Fibroblast of mammary gland (primary cell): ENCODE measurements at regions not wholly inside any gene's neighbourhood (a gene's known extent, or its start where the extent isn't known, plus 50 kb on each side); places are given as distances from the start of the nearest gene placed in this dataset.

Experiments
- DNase-seq: peaks from one replicate; pipeline ENCODE4 v3.0.0-alpha.2; 2010; ENCODE audit warnings: low read depth
- H3K4me3 ChIP-seq: 2 replicates; pipeline ENCODE4 v1.5.1; 2011; ENCODE audit warnings: low read depth, mild to moderate bottlenecking, low read length, moderate library complexity; ENCODE audit not compliant: control insufficient read depth
- TF ChIP-seq, protein P1 (sequence below): conservative IDR thresholded peaks from 2 replicates; pipeline ENCODE4 v1.5.1; 2011; ENCODE audit warnings: low read depth, low read length, inconsistent platforms; ENCODE audit not compliant: control insufficient read depth, insufficient read depth

DNA sequence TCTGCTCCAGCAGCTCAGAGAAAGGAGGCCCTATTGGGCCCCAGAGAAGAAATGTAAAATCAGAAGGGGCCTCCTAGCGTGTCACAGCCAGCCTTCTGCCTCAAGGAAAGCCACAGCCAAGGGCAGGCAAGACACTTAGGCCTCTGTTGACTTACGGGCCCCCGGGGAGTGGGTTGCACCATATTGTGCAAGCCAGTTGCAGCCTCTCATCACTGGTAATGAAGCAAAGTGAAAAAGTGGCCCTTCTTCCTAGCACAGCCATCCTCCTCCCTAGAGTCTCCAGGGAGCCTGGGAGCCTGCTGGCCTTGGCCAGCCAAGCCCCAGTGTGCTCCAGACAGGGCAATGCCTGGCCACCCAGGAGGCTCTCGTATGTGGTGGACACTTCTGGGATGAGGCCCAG lies 56.2 kb upstream of the GDF10 start:
- TF ChIP-seq, protein P1, sequence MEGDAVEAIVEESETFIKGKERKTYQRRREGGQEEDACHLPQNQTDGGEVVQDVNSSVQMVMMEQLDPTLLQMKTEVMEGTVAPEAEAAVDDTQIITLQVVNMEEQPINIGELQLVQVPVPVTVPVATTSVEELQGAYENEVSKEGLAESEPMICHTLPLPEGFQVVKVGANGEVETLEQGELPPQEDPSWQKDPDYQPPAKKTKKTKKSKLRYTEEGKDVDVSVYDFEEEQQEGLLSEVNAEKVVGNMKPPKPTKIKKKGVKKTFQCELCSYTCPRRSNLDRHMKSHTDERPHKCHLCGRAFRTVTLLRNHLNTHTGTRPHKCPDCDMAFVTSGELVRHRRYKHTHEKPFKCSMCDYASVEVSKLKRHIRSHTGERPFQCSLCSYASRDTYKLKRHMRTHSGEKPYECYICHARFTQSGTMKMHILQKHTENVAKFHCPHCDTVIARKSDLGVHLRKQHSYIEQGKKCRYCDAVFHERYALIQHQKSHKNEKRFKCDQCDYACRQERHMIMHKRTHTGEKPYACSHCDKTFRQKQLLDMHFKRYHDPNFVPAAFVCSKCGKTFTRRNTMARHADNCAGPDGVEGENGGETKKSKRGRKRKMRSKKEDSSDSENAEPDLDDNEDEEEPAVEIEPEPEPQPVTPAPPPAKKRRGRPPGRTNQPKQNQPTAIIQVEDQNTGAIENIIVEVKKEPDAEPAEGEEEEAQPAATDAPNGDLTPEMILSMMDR = no peak
- H3K4me3 ChIP-seq = no peak overlapping the region
- no peak for DNase-seq

GRCh38 chr10:47244560-47245500 lies 55.2 kb upstream of the GDF10 start:
- TF ChIP-seq, protein P1 = no peak
- no peak for DNase-seq
- H3K4me3 ChIP-seq = no peak overlapping the region

DNA sequence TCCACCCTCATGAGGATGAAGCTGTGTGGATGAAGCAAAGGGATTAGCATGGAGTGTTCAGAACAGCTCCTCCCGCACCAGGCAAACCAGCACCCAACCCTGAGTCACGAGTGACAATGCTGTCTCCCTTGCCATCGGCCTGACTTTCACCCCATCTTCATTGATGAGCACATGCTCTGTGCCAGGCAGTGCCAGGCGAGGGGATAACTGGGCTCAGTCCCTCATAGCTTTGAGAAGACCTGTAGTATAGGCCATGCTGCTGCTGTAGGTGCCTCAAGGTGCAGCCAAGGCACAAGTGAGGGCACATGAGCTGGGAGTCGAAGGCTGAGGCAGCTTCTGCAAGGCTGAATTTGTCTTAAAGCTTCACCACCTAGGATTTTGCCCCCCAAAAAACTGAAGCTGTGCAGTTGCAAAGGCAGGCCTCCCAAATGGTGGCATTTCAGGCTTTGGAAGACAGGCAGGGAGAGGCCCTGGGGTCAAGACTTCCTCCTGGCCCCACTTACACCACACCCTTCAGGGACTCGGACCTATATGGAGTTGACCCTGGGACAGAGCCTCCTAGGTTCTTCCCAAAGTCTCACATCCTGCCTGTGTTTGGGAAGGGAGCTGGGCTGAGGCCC lies 54.2 kb upstream of the GDF10 start:
- H3K4me3 ChIP-seq = no peak overlapping the region
- DNase-seq = no peak
- TF ChIP-seq, protein P1 = no peak

DNA sequence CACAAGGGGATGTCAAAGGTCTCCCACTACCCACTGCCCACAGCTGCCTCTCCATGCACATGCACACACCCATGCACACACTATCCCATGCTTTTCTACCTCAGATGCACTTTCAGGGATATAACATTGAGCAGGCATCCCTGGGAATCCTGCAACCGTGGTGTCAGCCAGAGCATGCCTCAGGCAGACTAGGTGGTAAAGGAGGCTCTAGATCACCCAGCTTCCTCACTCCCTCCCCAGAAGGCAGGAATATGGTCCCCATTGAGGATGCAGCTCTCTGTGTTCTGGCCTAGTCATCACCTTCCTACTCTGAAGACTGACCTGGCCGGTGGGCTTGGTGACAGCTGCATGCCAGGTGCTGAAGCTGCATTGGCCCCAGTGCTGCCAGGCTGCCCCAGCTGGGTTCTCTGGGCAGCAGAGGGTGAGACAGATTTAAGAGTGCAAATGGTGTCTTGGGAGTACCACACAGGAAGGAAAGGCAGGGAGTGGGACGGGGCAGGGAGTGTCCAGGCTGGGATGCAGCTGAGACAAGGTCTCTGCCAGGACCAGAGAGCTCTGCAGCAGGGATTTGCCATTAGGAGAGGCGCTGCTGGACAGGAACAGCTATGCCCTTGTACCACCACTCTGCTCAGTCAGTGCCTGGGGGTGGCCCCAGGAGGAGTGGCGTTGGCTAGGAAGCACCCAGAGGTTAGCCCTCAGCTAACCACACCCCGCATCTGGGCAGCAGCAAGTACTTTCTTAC lies 53.4 kb upstream of the GDF10 start:
- no peak overlapping the region for H3K4me3 ChIP-seq
- no peak for DNase-seq
- TF ChIP-seq, protein P1 = no peak

- TF ChIP-seq, protein P1 = no peak
- no peak for DNase-seq
- H3K4me3 ChIP-seq = no peak overlapping the region
Observed at GRCh38 chr10:47247148-47248059, 52.6 kb upstream of the GDF10 start.
